ENCODE measurements at regions not wholly inside any gene's neighbourhood (a gene's known extent, or its start where the extent isn't known, plus 50 kb on each side); places are given as distances from the start of the nearest gene placed in this dataset.

- Histone ChIP-seq H3K4me3 (no peak overlapping the region), H3K27ac (no peak overlapping the region), H3K9me3 (no peaks in the 10 kb centered on the region), H3K4me1 (peaks cover 10% of the 10 kb centered on the region; the same call in 1 of the 3 replicates), H3K4me2 (no peak overlapping the region)
- ChIA-PET POLR2A (no interaction called here), CTCF (no interaction called here)
- no peak for DNase-seq (ENCODE audit: low read depth in 1 of 2, low spot score in 1 of 2)
- TF ChIP-seq JUNB (IDR thresholded peaks at IDR 0.05), result no peak
- no peak for TF ChIP-seq HOXB5 (CRISPR knock-in tag; IDR thresholded peaks at IDR 0.05)
- TF ChIP-seq HDAC2 (IDR thresholded peaks at IDR 0.05), result no peak
- no peak for TF ChIP-seq KDM1A (IDR thresholded peaks at IDR 0.05; ENCODE audit: low read depth)
- no peak for TF ChIP-seq GATA3 (IDR thresholded peaks at IDR 0.05; ENCODE audit: borderline replicate concordance)
- FAIRE-seq, result no peak
- ATAC-seq, result no peak
- 83% methylated on average over 15 of the region's 19 CpGs for WGBS (ENCODE audit: missing lambda C conversion rate)
Observed at GRCh38 chr17:79147746-79148506, 73.3 kb downstream of the ENGASE start.

- ChIA-PET POLR2A (no interaction called here), CTCF (interaction anchor here (0.7 to 2.6 kb wide), 4 partner anchors 35 to 245 kb away, joined by 3 to 11 read pairs (median 3); no protein-coding TSS in a partner anchor)
- ATAC-seq, result no peak
- Histone ChIP-seq H3K4me3 (no peak overlapping the region), H3K27ac (no peak overlapping the region), H3K4me2 (no peak overlapping the region), H3K9me3 (no peaks in the 10 kb centered on the region), H3K4me1 (peaks cover 10% of the 10 kb centered on the region; the same call in 1 of the 3 replicates)
- TF ChIP-seq CHD2 (IDR thresholded peaks at IDR 0.05; ENCODE audit: low read length, partially characterized antibody) (no peak), POLR2AphosphoS2 (conservative IDR thresholded peaks at IDR 0.05; ENCODE audit: low read length) (no peak), HEYL (CRISPR knock-in tag; IDR thresholded peaks at IDR 0.05) (no peak), KDM5A (IDR thresholded peaks at IDR 0.05) (no peak), ELK1 (IDR thresholded peaks at IDR 0.05; ENCODE audit: low read depth, low read length) (no peak), FOSL2 (IDR thresholded peaks at IDR 0.05) (no peak), FOSL2 (CRISPR knock-in tag; IDR thresholded peaks at IDR 0.05) (no peak), RFX5 (IDR thresholded peaks at IDR 0.05) (no peak), HOXA7 (CRISPR knock-in tag; IDR thresholded peaks at IDR 0.05) (no peak), CTCF (IDR thresholded peaks at IDR 0.05) (no peak), CEBPB (IDR thresholded peaks at IDR 0.05) (no peak), CBX8 (IDR thresholded peaks at IDR 0.05) (no peak), MAFK (IDR thresholded peaks at IDR 0.05; ENCODE audit: partially characterized antibody) (no peak), MYC (IDR thresholded peaks at IDR 0.05; ENCODE audit: borderline replicate concordance, low read length) (no peak), HOXB13 (CRISPR knock-in tag; IDR thresholded peaks at IDR 0.05; ENCODE audit: low read depth) (no peak)
- TF ChIP-seq, protein P1, sequence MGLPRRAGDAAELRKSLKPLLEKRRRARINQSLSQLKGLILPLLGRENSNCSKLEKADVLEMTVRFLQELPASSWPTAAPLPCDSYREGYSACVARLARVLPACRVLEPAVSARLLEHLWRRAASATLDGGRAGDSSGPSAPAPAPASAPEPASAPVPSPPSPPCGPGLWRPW (IDR thresholded peaks at IDR 0.05), result no peak
- DNase-seq (ENCODE audit: low read depth in 1 of 2, low spot score in 1 of 2), result no peak
- FAIRE-seq, result no peak
- WGBS (ENCODE audit: missing lambda C conversion rate), result 40% methylated on average over 4 of the region's 5 CpGs
Observed at GRCh38 chr17:79146562-79146961, 71.9 kb downstream of the ENGASE start.

DNA sequence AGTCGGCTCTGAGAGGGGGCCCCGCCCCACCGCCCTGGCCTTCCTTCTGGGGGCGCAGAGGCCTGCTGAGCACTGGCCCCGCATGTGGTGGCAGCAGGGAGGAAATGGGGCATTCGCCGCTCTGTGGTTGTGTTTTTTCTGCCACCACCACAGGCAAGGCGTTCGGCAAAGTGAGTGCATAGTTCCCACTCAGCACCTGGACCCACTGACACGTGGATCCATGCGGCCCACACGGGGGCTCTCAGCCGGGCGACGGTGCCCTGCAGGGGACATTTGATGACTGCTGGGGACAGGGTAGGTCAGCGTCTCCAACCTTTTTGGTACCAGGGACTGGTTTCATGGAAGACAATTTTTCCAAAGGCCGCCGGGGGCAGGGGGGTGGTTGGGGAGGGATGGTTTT, 70.9 kb downstream of the ENGASE start:
- no peak overlapping the region for H3K4me3 ChIP-seq
- H3K4me1 ChIP-seq, result peaks cover 4% of the 10 kb centered on the region; the same call in 1 of the 3 replicates
- POLR2A ChIA-PET, result no interaction called here
- no peak for FAIRE-seq
- no peak overlapping the region for H3K27ac ChIP-seq
- ATAC-seq, result no peak
- CTCF ChIA-PET, result interaction anchor here (1.3 to 2.6 kb wide), 2 partner anchors 58 to 246 kb away, joined by 3 to 11 read pairs; no protein-coding TSS in a partner anchor
- H3K9me3 ChIP-seq, result no peaks in the 10 kb centered on the region
- no peak overlapping the region for H3K4me2 ChIP-seq
- DNase-seq (ENCODE audit: low read depth in 1 of 2, low spot score in 1 of 2), result no peak
- WGBS (ENCODE audit: missing lambda C conversion rate), result 84% methylated on average over 17 of the region's 18 CpGs
- no peak for TF ChIP-seq HOXB13 (CRISPR knock-in tag; IDR thresholded peaks at IDR 0.05; ENCODE audit: low read depth)
- no peak for TF ChIP-seq POLR2AphosphoS2 (conservative IDR thresholded peaks at IDR 0.05; ENCODE audit: low read length)
- TF ChIP-seq MYC (IDR thresholded peaks at IDR 0.05; ENCODE audit: borderline replicate concordance, low read length), result no peak
- no peak for TF ChIP-seq BHLHE40 (IDR thresholded peaks at IDR 0.05; ENCODE audit: low read depth, low read length)
- TF ChIP-seq, protein P2, sequence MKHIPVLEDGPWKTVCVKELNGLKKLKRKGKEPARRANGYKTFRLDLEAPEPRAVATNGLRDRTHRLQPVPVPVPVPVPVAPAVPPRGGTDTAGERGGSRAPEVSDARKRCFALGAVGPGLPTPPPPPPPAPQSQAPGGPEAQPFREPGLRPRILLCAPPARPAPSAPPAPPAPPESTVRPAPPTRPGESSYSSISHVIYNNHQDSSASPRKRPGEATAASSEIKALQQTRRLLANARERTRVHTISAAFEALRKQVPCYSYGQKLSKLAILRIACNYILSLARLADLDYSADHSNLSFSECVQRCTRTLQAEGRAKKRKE (CRISPR knock-in tag; IDR thresholded peaks at IDR 0.05; ENCODE audit: low read depth), result no peak
- no peak for TF ChIP-seq NR3C1 (IDR thresholded peaks at IDR 0.05)
- TF ChIP-seq EHMT2 (IDR thresholded peaks at IDR 0.05; ENCODE audit: low read depth), result no peak
- TF ChIP-seq FOXS1 (CRISPR knock-in tag; IDR thresholded peaks at IDR 0.05), result no peak
- TF ChIP-seq TP53 (CRISPR knock-in tag; IDR thresholded peaks at IDR 0.05), result no peak
- TF ChIP-seq KDM1A (IDR thresholded peaks at IDR 0.05; ENCODE audit: low read depth), result no peak
- no peak for TF ChIP-seq CEBPB (IDR thresholded peaks at IDR 0.05)
- no peak for TF ChIP-seq REST (IDR thresholded peaks at IDR 0.05)

All from A549 (cell line).